ENCODE measurements at regions not wholly inside any gene's neighbourhood (a gene's known extent, or its start where the extent isn't known, plus 50 kb on each side); places are given as distances from the start of the nearest gene placed in this dataset.
A peak's percentile ranks its signal among the peaks of the same experiment; 100 is the strongest.

DNA sequence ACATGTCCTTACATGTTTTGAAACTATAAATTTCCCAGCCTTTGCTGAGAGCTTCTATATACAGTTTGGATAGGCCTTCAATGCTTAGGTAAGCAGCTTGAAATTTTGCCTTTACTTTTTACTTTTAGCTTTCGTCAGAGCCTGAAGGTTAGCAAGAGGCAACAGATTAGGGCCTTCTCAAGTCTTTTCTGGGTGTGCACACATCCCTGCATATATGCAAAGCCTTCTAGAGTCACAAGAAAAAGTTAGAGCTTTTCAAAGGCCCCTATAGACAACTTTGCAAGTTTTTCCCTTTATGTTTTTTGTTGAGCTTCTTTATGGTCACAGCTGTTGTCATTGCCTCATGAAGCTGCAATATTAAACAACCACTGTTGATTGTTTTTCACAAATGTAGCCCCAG, 778.4 kb downstream of the GALC start:
- ChIA-PET POLR2A (ENCODE audit: low non-redundant PET) (no interaction called here), CTCF (no interaction called here)
- H3K4me3 ChIP-seq (ENCODE audit: low read depth, low read length, poor library complexity, severe bottlenecking): no peak overlapping the region
- TF ChIP-seq EZH2 (IDR thresholded peaks at IDR 0.05; ENCODE audit: borderline replicate concordance, low read depth, low read length, poor library complexity, severe bottlenecking): no peak
- TF ChIP-seq, protein P1, sequence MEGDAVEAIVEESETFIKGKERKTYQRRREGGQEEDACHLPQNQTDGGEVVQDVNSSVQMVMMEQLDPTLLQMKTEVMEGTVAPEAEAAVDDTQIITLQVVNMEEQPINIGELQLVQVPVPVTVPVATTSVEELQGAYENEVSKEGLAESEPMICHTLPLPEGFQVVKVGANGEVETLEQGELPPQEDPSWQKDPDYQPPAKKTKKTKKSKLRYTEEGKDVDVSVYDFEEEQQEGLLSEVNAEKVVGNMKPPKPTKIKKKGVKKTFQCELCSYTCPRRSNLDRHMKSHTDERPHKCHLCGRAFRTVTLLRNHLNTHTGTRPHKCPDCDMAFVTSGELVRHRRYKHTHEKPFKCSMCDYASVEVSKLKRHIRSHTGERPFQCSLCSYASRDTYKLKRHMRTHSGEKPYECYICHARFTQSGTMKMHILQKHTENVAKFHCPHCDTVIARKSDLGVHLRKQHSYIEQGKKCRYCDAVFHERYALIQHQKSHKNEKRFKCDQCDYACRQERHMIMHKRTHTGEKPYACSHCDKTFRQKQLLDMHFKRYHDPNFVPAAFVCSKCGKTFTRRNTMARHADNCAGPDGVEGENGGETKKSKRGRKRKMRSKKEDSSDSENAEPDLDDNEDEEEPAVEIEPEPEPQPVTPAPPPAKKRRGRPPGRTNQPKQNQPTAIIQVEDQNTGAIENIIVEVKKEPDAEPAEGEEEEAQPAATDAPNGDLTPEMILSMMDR (conservative IDR thresholded peaks at IDR 0.05; ENCODE audit: low read depth, low read length): no peak
- DNase-seq (ENCODE audit: low spot score): no peak
- intact Hi-C loops (cut with micrococcal nuclease; ENCODE audit: unreplicated experiment): no loop called here
- no TSS peak for BruUV-seq (replicated peaks)
- H3K27ac ChIP-seq (ENCODE audit: low read depth, low read length, poor library complexity, severe bottlenecking): no peak overlapping the region
- H3K36me3 ChIP-seq (ENCODE audit: insufficient read depth, low read length, poor library complexity, severe bottlenecking): no peaks in the 10 kb centered on the region
- no peaks in the 10 kb centered on the region for H3K27me3 ChIP-seq (replicated peaks; ENCODE audit: insufficient read depth, low read depth, low read length, poor library complexity)
- H3K9me3 ChIP-seq (ENCODE audit: low read depth, low read length, poor library complexity, severe bottlenecking): no peaks in the 10 kb centered on the region
- H3K4me1 ChIP-seq (ENCODE audit: insufficient read depth, low read length, poor library complexity, severe bottlenecking): no peaks in the 10 kb centered on the region

DNA sequence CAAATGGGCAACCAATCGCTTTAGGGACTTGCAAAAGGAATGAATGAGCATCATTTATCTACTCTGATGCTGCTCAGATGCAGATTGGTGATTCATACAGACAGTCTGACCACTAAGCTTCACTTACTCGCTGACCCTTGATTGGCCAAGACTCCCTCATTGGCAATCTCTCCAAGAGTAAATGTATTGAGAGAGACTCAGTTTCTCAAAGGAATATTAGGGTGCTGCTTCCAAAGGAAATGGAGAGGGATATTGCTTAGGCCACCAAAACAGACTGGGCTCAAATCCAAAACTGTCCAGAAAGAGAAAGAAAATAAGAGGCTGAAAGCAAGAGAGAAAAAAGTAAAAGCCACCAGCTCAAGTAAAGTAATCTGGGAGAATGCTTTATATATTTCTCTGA, 785.2 kb downstream of the GALC start:
- intact Hi-C loops (cut with micrococcal nuclease; ENCODE audit: unreplicated experiment): no loop called here
- no peak for DNase-seq (ENCODE audit: low spot score)
- no peak overlapping the region for H3K4me3 ChIP-seq (ENCODE audit: low read depth, low read length, poor library complexity, severe bottlenecking)

DNA sequence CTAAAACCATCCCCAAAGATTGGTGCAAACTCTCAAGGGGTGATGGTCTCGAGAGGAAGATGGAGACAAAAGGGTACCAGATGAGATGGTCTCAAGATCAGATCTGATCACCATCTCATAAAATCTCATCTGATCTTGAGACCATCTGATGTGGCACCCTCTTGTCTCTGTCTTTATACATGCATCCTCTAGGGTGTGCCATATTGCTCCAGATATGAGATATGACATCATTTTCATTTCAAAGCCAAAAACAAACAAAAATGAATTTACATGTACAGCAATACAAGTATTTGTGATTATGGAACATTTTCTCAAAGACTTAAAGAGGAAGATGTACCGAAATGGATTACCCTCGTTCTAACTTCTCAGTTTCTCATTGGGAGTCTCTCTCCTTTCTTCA, 787.2 kb downstream of the GALC start:
- H3K4me3 ChIP-seq (ENCODE audit: low read depth, low read length, poor library complexity, severe bottlenecking): no peak overlapping the region
- ChIA-PET POLR2A (ENCODE audit: low non-redundant PET) (no interaction called here), CTCF (no interaction called here)

More for the DNA sequence above, 785.2 kb downstream of the GALC start:
- ChIA-PET POLR2A (ENCODE audit: low non-redundant PET) (no interaction called here), CTCF (no interaction called here)
- Histone ChIP-seq H3K27ac (ENCODE audit: low read depth, low read length, poor library complexity, severe bottlenecking) (no peak overlapping the region), H3K27me3 (replicated peaks; ENCODE audit: insufficient read depth, low read depth, low read length, poor library complexity) (no peaks in the 10 kb centered on the region), H3K4me1 (ENCODE audit: insufficient read depth, low read length, poor library complexity, severe bottlenecking) (no peaks in the 10 kb centered on the region), H3K9me3 (ENCODE audit: low read depth, low read length, poor library complexity, severe bottlenecking) (no peaks in the 10 kb centered on the region), H3K36me3 (ENCODE audit: insufficient read depth, low read length, poor library complexity, severe bottlenecking) (no peaks in the 10 kb centered on the region)
- no TSS peak for BruUV-seq (replicated peaks)
- no peak for TF ChIP-seq EZH2 (IDR thresholded peaks at IDR 0.05; ENCODE audit: borderline replicate concordance, low read depth, low read length, poor library complexity, severe bottlenecking)
- TF ChIP-seq, protein P1 (conservative IDR thresholded peaks at IDR 0.05; ENCODE audit: low read depth, low read length): no peak

More for the DNA sequence above, 787.2 kb downstream of the GALC start:
- Histone ChIP-seq H3K36me3 (ENCODE audit: insufficient read depth, low read length, poor library complexity, severe bottlenecking) (no peaks in the 10 kb centered on the region), H3K27me3 (replicated peaks; ENCODE audit: insufficient read depth, low read depth, low read length, poor library complexity) (no peaks in the 10 kb centered on the region), H3K9me3 (ENCODE audit: low read depth, low read length, poor library complexity, severe bottlenecking) (no peaks in the 10 kb centered on the region), H3K27ac (ENCODE audit: low read depth, low read length, poor library complexity, severe bottlenecking) (no peak overlapping the region), H3K4me1 (ENCODE audit: insufficient read depth, low read length, poor library complexity, severe bottlenecking) (no peaks in the 10 kb centered on the region)
- intact Hi-C loops (cut with micrococcal nuclease; ENCODE audit: unreplicated experiment): no loop called here
- no peak for DNase-seq (ENCODE audit: low spot score)
- BruUV-seq (replicated peaks): no TSS peak
- TF ChIP-seq EZH2 (IDR thresholded peaks at IDR 0.05; ENCODE audit: borderline replicate concordance, low read depth, low read length, poor library complexity, severe bottlenecking): no peak
- TF ChIP-seq, protein P1 (conservative IDR thresholded peaks at IDR 0.05; ENCODE audit: low read depth, low read length): peak; percentile 35; the same call in 1 of the 2 replicates
